Ishikawa (cell line): ENCODE measurements at regions not wholly inside any gene's neighbourhood (a gene's known extent, or its start where the extent isn't known, plus 50 kb on each side); places are given as distances from the start of the nearest gene placed in this dataset.

Experiments
- CREB1 ChIP-seq: IDR thresholded peaks from 2 replicates; pipeline ENCODE4 v1.6.1; 2012; ENCODE audit warnings: low read depth
- EP300 ChIP-seq: IDR thresholded peaks from 2 replicates; pipeline ENCODE4 v1.6.1; 2012; ENCODE audit warnings: borderline replicate concordance
- REST ChIP-seq: IDR thresholded peaks from 2 replicates; pipeline ENCODE4 v1.6.1; 2012; ENCODE audit warnings: low read depth, mild to moderate bottlenecking
- TCF12 ChIP-seq: IDR thresholded peaks from 2 replicates; pipeline ENCODE4 v1.6.1; 2012; ENCODE audit warnings: low read depth
- YY1 ChIP-seq: IDR thresholded peaks from 2 replicates; pipeline ENCODE4 v1.6.1; 2012; ENCODE audit warnings: low read depth

- TF ChIP-seq TCF12 (no peak), YY1 (no peak), CREB1 (no peak), EP300 (no peak), REST (no peak)
These were observed 245.1 kb upstream of the RPS6KA3 start for GRCh38 chrX:20511792-20512191.
